Smooth muscle cell (in vitro differentiated cells): ENCODE measurements at regions not wholly inside any gene's neighbourhood (a gene's known extent, or its start where the extent isn't known, plus 50 kb on each side); places are given as distances from the start of the nearest gene placed in this dataset.

Experiments
- DNase-seq: peaks from one replicate; lab custom pipeline; 2025; ENCODE audit not compliant: unreplicated experiment; lab: John Stamatoyannopoulos, UW
- H2AFZ ChIP-seq: fragments of 200-600 bp; sonication (generic); 2 replicates; pipeline ENCODE4 v1.6.0; 2016; ENCODE audit warnings: antibody characterized with exemption, low read depth, mild to moderate bottlenecking
- H3F3A ChIP-seq: fragments of 200-600 bp; sonication (generic); 2 replicates; pipeline ENCODE4 v1.6.0; 2017; ENCODE audit warnings: antibody characterized with exemption, low read depth
- H3K27ac ChIP-seq: fragments of 200-600 bp; sonication (generic); 2 replicates; pipeline ENCODE4 v1.5.1; 2016; ENCODE audit warnings: low read depth, mild to moderate bottlenecking
- H3K27me3 ChIP-seq: fragments of 200-600 bp; sonication (generic); 2 replicates; pipeline ENCODE4 v1.6.1; 2016; ENCODE audit warnings: low read depth, mild to moderate bottlenecking
- H3K36me3 ChIP-seq: fragments of 200-600 bp; sonication (generic); 2 replicates; pipeline ENCODE4 v1.5.1; 2016; ENCODE audit warnings: low read depth
- H3K4me1 ChIP-seq: fragments of 200-600 bp; sonication (generic); 2 replicates; pipeline ENCODE4 v1.5.1; 2016; ENCODE audit warnings: low read depth
- H3K4me2 ChIP-seq: fragments of 200-600 bp; sonication (generic); 2 replicates; pipeline ENCODE4 v1.6.0; 2016; ENCODE audit warnings: mild to moderate bottlenecking
- H3K4me3 ChIP-seq: fragments of 200-600 bp; sonication (generic); 2 replicates; pipeline ENCODE4 v1.5.1; 2016; ENCODE audit warnings: mild to moderate bottlenecking
- H3K79me2 ChIP-seq: fragments of 200-600 bp; sonication (generic); 2 replicates; pipeline ENCODE4 v1.6.0; 2016; ENCODE audit warnings: low read depth, mild to moderate bottlenecking
- H3K9ac ChIP-seq: fragments of 200-600 bp; sonication (generic); 2 replicates; pipeline ENCODE4 v1.6.0; 2016; ENCODE audit warnings: low read depth
- H3K9me3 ChIP-seq: fragments of 200-600 bp; sonication (generic); replicated peaks from 2 replicates; pipeline ENCODE4 v1.5.1; 2016; ENCODE audit warnings: low read depth
- H4K20me1 ChIP-seq: fragments of 200-600 bp; sonication (generic); 2 replicates; pipeline ENCODE4 v1.6.0; 2016; ENCODE audit warnings: low read depth
- CTCF ChIP-seq: fragments of 200-600 bp; sonication (generic); IDR thresholded peaks from 2 replicates; pipeline ENCODE4 v1.5.1; 2017; ENCODE audit warnings: borderline replicate concordance, mild to moderate bottlenecking, antibody characterized with exemption; ENCODE audit not compliant: insufficient read depth, poor library complexity, severe bottlenecking
- WGBS: methylation state at CpG from one replicate; pipeline ENCODE4 v1.1.7; 2016; ENCODE audit warnings: low lambda C conversion rate; 5-methylcytosine and 5-hydroxymethylcytosine counted together

DNA sequence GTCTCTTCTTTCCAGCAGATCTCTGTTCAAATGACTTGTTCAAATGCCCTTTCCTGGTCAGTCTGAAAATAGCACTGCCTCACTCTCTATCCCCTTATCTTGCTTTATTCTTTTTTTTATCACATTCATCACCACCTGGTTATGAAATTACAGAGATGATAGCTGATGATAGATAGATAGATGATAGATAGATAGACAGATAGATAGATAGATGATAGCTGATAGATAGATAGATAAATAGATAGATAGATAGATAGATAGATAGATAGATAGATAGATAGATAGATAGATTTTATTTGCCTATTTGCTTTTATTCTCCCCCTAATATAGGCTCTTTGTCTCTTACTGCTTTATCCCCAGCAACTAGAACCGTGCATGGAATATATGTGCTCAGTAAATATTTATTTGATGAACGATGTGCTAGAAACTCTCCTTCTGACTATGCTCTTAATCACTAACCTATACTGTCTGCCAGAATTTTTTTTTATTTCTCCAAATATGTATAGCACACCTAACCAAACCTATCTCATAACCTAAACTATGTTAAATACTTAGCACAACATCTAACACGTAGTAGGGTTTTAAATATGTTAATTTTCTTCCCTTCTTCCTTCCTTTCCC lies 372.8 kb upstream of the DUSP10 start:
- H3K36me3 ChIP-seq, result no peaks in the 10 kb centered on the region
- H4K20me1 ChIP-seq, result no peaks in the 10 kb centered on the region
- WGBS, result 85% methylated on average over 3 of the region's 3 CpGs
- H3K27me3 ChIP-seq, result no peaks in the 10 kb centered on the region
- no peak overlapping the region for H3K9ac ChIP-seq
- H3K79me2 ChIP-seq, result no peaks in the 10 kb centered on the region
- no peak overlapping the region for H3K4me3 ChIP-seq
- no peaks in the 10 kb centered on the region for H3K4me1 ChIP-seq
- TF ChIP-seq CTCF, result no peak
- no peaks in the 10 kb centered on the region for H3K9me3 ChIP-seq
- DNase-seq, result no peak
- no peaks in the 10 kb centered on the region for H3F3A ChIP-seq
- H3K27ac ChIP-seq, result no peak overlapping the region
- no peak overlapping the region for H3K4me2 ChIP-seq
- no peak overlapping the region for H2AFZ ChIP-seq

DNA sequence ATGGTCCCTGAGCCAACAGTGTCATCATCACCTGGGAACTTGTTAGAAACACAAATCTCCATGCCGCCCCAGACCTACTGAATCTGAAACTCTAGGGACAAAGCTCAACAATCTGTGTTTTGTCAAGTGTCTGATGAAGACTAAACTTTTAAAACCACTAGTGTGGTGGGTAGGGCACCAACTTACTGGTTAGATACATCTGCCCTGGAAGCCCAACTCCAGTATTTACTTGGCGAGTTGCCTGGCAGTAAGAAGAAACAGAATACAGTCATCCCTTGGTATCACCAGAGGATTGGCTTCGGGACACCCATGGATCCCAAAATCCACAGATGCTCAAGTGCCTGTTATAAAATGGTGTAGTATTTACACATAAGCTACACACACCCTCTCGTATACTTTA lies 367.9 kb upstream of the DUSP10 start:
- Histone ChIP-seq H3K27ac (no peak overlapping the region), H3K4me1 (no peaks in the 10 kb centered on the region), H3K36me3 (no peaks in the 10 kb centered on the region), H3F3A (no peaks in the 10 kb centered on the region), H3K27me3 (no peaks in the 10 kb centered on the region), H3K4me3 (no peak overlapping the region), H2AFZ (no peak overlapping the region), H3K79me2 (no peaks in the 10 kb centered on the region), H3K9me3 (no peaks in the 10 kb centered on the region), H4K20me1 (no peaks in the 10 kb centered on the region), H3K9ac (no peak overlapping the region), H3K4me2 (no peak overlapping the region)
- WGBS, result 95% methylated on average over 4 of the region's 4 CpGs
- DNase-seq, result no peak
- no peak for TF ChIP-seq CTCF

GRCh38 chr1:222107975-222108374 lies 366.1 kb upstream of the DUSP10 start:
- H3K27me3 ChIP-seq, result no peaks in the 10 kb centered on the region

More at GRCh38 chr1:222107975-222108374, 366.1 kb upstream of the DUSP10 start:
- no peak overlapping the region for H2AFZ ChIP-seq
- no peaks in the 10 kb centered on the region for H3K9me3 ChIP-seq
- no peak overlapping the region for H3K4me2 ChIP-seq
- no peak overlapping the region for H3K4me3 ChIP-seq
- H3F3A ChIP-seq, result no peaks in the 10 kb centered on the region
- no peak for TF ChIP-seq CTCF
- no peak for DNase-seq
- H3K36me3 ChIP-seq, result no peaks in the 10 kb centered on the region
- no peaks in the 10 kb centered on the region for H4K20me1 ChIP-seq
- no peak overlapping the region for H3K9ac ChIP-seq
- H3K79me2 ChIP-seq, result no peaks in the 10 kb centered on the region
- no peak overlapping the region for H3K27ac ChIP-seq
- H3K4me1 ChIP-seq, result no peaks in the 10 kb centered on the region
- 96% methylated on average over 4 of the region's 4 CpGs for WGBS
